Tibial artery (tissue), 4 donors: ENCODE measurements at regions not wholly inside any gene's neighbourhood (a gene's known extent, or its start where the extent isn't known, plus 50 kb on each side); places are given as distances from the start of the nearest gene placed in this dataset.
"Not testable (repeated sequence)": the region's sequence is repeated elsewhere in the genome, so short reads cannot be mapped to it uniquely, and the experiment has no call there.

Source experiments
- DNase-seq, 2 donors: peaks; one replicate each; pipeline ENCODE4 v3.0.0-alpha.2; 2019
- H3K27ac ChIP-seq, 2 donors: fragments of 200-600 bp; sonication (generic) in 1 of 2; 1 replicate in 1 of 2; 2 replicates in 1 of 2; pipeline ENCODE4 v1.5.1; 2018 to 2019; ENCODE audit warnings: mild to moderate bottlenecking in 1 of 2
- H3K27me3 ChIP-seq, 2 donors: fragments of 200-600 bp; sonication (generic) in 1 of 2; one replicate each; pipeline versions ENCODE4 v1.5.1 to v1.6.0; 2016 to 2019
- H3K36me3 ChIP-seq, 3 donors: fragments of 200-600 bp; sonication (generic) in 2 of 3; one replicate each; pipeline ENCODE4 v1.5.1; 2016 to 2019; ENCODE audit warnings: mild to moderate bottlenecking in 2 of 3
- H3K4me1 ChIP-seq, 4 donors: fragments of 200-600 bp; sonication (generic) in 2 of 4; 1 replicate in 3 of 4; 2 replicates in 1 of 4; pipeline ENCODE4 v1.5.1; 2016 to 2019
- H3K4me3 ChIP-seq, 2 donors: fragments of 200-600 bp; sonication (generic) in 1 of 2; 1 replicate in 1 of 2; 2 replicates in 1 of 2; pipeline ENCODE4 v1.5.1; 2018 to 2019; ENCODE audit warnings: mild to moderate bottlenecking in 2 of 2
- H3K9me3 ChIP-seq, 3 donors: fragments of 200-600 bp; sonication (generic) in 1 of 3; one replicate each; pipeline ENCODE4 v1.5.1; 2016 to 2019
- intact Hi-C: fragments of 100-400 bp; cut with DNase I; formaldehyde crosslinking; loops from one replicate; pipeline ENCODE4 v1.15.0; 2023; ENCODE audit warnings: low total_unique reads
- TF ChIP-seq, protein P1 (sequence below), 2 experiments: fragments of 200-600 bp in 1 of 2; fragments of 450-650 bp in 1 of 2; IDR thresholded peaks; one replicate each; pipeline ENCODE4 v1.5.1; 2017 to 2019; ENCODE audit warnings: antibody characterized with exemption in 2 of 2, mild to moderate bottlenecking in 1 of 2, moderate library complexity in 1 of 2

DNA sequence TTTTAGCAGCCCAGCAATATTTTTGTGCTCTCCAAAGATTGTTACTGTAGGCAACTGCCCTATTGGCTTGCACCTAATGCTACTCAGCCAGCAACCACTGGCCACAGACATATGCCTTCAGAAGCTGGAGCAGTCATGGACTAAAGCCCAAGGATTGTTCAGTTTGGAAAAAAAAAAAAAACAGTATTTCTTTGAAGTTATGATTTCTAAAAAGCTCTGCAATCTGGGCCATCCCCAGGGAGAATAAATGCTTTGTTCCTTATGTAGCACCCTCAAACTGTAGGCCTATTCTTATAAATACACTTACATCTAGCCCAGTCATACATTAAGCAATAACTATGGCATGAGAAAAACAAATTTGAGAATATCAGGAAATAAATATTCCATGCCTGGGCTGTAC, 2190.5 kb upstream of the RAG2 start:
- no peaks in the 10 kb centered on the region for H3K9me3 ChIP-seq
- no peaks in the 10 kb centered on the region for H3K36me3 ChIP-seq
- TF ChIP-seq, protein P1, sequence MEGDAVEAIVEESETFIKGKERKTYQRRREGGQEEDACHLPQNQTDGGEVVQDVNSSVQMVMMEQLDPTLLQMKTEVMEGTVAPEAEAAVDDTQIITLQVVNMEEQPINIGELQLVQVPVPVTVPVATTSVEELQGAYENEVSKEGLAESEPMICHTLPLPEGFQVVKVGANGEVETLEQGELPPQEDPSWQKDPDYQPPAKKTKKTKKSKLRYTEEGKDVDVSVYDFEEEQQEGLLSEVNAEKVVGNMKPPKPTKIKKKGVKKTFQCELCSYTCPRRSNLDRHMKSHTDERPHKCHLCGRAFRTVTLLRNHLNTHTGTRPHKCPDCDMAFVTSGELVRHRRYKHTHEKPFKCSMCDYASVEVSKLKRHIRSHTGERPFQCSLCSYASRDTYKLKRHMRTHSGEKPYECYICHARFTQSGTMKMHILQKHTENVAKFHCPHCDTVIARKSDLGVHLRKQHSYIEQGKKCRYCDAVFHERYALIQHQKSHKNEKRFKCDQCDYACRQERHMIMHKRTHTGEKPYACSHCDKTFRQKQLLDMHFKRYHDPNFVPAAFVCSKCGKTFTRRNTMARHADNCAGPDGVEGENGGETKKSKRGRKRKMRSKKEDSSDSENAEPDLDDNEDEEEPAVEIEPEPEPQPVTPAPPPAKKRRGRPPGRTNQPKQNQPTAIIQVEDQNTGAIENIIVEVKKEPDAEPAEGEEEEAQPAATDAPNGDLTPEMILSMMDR (IDR thresholded peaks at IDR 0.05), result no peak
- intact Hi-C loops, result no loop called here
- H3K4me1 ChIP-seq, result no peaks in the 10 kb centered on the region
- no peak for DNase-seq
- no peak overlapping the region for H3K27ac ChIP-seq
- no peak overlapping the region for H3K4me3 ChIP-seq
- H3K27me3 ChIP-seq, result no peaks in the 10 kb centered on the region

DNA sequence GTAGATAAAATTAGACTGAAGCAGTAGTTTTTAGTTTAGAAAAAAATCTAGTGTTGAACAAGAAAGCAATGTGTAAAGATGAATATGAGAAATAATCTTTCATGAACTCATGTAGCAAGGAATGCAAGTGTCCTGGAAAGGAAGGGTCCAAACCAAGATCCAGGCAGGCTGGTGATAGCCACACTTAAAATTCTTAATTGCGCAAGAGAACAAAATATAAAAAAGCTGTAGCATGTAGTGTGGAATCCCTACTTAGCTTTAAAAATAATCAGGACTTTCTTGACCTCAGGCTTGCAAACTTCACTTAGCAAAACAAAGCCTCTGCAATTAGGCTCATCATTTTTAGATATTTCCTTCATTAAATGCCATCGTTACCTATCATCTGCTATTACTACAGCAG, 2186.1 kb upstream of the RAG2 start:
- Histone ChIP-seq H3K36me3 (no peaks in the 10 kb centered on the region), H3K4me3 (no peak overlapping the region), H3K27me3 (no peaks in the 10 kb centered on the region), H3K9me3 (no peaks in the 10 kb centered on the region), H3K27ac (no peak overlapping the region), H3K4me1 (no peaks in the 10 kb centered on the region)
- no peak for DNase-seq
- intact Hi-C loops, result no loop called here
- TF ChIP-seq, protein P1 (IDR thresholded peaks at IDR 0.05), result no peak

GRCh38 chr11:38766796-38767195, 2168.8 kb upstream of the RAG2 start:
- Histone ChIP-seq H3K4me1 (no peaks in the 10 kb centered on the region), H3K36me3 (no peaks in the 10 kb centered on the region), H3K27me3 (peaks cover 0 to 4% of the 10 kb centered on the region in 2 donors), H3K9me3 (no peaks in the 10 kb centered on the region), H3K4me3 (no peak overlapping the region), H3K27ac (no peak overlapping the region)
- intact Hi-C loops, result no loop called here
- TF ChIP-seq, protein P1 (IDR thresholded peaks at IDR 0.05), result no peak
- no peak for DNase-seq

GRCh38 chr11:38759394-38759793, 2161.4 kb upstream of the RAG2 start:
- TF ChIP-seq, protein P1 (IDR thresholded peaks at IDR 0.05), result no peak
- intact Hi-C loops, result no loop called here
- H3K4me3 ChIP-seq, result no peak overlapping the region
- no peaks in the 10 kb centered on the region for H3K4me1 ChIP-seq
- H3K27ac ChIP-seq, result no peak overlapping the region
- H3K36me3 ChIP-seq, result no peaks in the 10 kb centered on the region
- H3K9me3 ChIP-seq, result no peaks in the 10 kb centered on the region
- H3K27me3 ChIP-seq, result no peaks in the 10 kb centered on the region
- no peak for DNase-seq

- no peaks in the 10 kb centered on the region for H3K27me3 ChIP-seq
- TF ChIP-seq, protein P1 (IDR thresholded peaks at IDR 0.05), result no peak
- H3K36me3 ChIP-seq, result no peaks in the 10 kb centered on the region
- H3K4me1 ChIP-seq, result no peaks in the 10 kb centered on the region
- DNase-seq, result no peak
- intact Hi-C loops, result no loop called here
- H3K4me3 ChIP-seq, result no peak overlapping the region
- no peak overlapping the region for H3K27ac ChIP-seq
- H3K9me3 ChIP-seq, result no peaks in the 10 kb centered on the region
These were observed 2158.5 kb upstream of the RAG2 start for GRCh38 chr11:38756537-38756936.

DNA sequence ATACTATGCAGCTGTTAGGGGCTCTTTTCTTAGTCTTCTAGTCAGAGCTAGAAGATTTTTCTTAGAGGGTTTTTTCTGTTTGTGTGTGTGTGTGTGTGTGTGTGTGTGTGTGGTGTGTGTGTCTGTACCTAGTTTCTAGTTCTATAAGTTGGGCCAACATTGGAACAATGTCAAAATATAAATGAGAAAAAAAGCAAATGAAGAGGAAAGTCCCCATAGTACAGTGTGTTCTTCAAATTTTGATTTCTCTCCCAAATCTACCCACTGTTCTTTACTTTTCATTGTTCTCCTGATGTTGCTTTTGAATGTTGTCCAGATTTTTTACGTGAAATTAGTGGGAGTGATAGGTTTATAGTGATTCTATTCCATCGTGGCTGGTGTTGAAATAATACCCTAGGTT, 2153.4 kb upstream of the RAG2 start:
- TF ChIP-seq, protein P1 (IDR thresholded peaks at IDR 0.05), result no peak
- no peak for DNase-seq
- Histone ChIP-seq H3K27ac (no peak overlapping the region), H3K4me1 (no peaks in the 10 kb centered on the region), H3K36me3 (no peaks in the 10 kb centered on the region), H3K27me3 (no peaks in the 10 kb centered on the region), H3K4me3 (no peak overlapping the region), H3K9me3 (no peaks in the 10 kb centered on the region)
- intact Hi-C loops, result no loop called here

DNA sequence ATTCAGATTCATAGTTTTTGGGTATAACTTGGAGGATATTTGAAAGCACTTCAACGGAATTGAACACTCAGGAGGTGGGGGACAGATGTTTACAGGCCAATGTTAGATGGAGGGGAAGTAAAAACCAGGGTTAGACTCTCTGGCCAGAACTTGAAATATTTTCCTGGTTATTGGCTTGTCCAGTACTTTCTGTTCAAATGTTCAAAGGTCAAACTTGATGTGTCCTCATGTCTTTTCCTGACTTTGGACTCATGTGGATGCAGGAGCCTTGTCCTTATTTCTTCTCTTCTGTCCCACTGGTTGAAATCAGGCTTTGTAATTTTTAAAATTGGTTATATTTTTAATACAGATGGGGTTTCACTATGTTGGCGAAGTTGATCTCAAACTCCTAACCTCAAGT, 2148.5 kb upstream of the RAG2 start:
- DNase-seq, H3K27ac ChIP-seq, H3K9me3 ChIP-seq, H3K27me3 ChIP-seq, H3K36me3 ChIP-seq, H3K4me1 ChIP-seq, intact Hi-C loops, H3K4me3 ChIP-seq: not testable (repeated sequence)
